ENCODE measurements at regions not wholly inside any gene's neighbourhood (a gene's known extent, or its start where the extent isn't known, plus 50 kb on each side); places are given as distances from the start of the nearest gene placed in this dataset.

DNA sequence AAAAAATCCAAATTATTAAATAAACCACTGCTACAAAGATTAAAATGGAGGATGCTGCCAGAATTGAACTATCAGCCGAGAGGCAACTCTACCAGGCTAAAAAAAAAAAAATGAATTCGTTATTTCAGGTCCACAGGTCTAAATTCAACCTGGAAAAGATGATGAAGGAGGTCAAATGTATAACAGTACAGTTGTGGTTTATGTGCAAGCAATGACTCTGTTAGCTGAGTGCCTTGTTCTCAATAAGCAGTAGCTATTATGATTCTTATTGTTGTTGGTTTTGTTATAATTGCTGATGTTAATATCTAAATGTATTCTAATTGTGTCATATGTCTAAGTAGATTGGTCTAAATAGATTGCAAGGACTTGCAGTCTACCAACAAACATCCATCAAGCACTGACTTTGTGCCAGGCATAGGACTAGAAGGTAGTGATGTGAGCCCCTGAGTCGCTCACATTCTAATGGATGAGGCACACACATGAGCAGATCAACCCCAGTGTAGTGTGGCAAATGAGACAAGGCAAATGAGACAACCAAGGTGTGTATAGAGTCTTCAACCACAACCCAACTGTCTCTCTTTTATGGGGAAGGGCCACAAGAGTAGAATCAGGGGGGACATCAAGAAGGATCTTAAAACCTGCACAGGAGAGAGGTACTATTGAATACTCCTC lies 77.0 kb upstream of the PLEKHG7 start:
- ATAC-seq, result no peak

DNA sequence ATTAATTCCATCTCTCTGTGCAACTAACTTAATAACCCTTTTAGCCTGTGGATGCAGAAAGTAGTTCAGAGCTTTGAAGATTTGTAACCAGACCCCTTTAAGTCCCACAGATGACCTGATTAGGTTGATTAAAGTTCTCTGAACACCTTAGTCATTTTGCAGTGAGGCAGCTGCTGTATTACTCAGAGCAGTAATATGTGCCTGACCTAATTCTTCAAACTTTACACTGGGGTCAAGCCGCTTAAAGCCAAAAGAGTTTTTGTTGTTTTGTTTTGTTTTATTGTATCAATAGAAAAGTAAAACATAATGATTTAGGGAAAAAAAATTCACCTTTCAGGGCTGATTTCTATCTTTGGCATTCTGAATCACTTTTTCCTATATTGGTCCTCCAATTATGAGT lies 78.6 kb upstream of the PLEKHG7 start:
- ATAC-seq, result peak; percentile 45; the same call in 2 of the 3 replicates
- TF ChIP-seq PPARA (CRISPR knock-in tag; IDR thresholded peaks at IDR 0.05; ENCODE audit: borderline replicate concordance) (no peak), SNAI2 (CRISPR knock-in tag; IDR thresholded peaks at IDR 0.05) (no peak), ISL1 (CRISPR knock-in tag; IDR thresholded peaks at IDR 0.05) (peak; percentile 59; the same call in 1 of the 2 replicates)
- TF ChIP-seq, protein P1, sequence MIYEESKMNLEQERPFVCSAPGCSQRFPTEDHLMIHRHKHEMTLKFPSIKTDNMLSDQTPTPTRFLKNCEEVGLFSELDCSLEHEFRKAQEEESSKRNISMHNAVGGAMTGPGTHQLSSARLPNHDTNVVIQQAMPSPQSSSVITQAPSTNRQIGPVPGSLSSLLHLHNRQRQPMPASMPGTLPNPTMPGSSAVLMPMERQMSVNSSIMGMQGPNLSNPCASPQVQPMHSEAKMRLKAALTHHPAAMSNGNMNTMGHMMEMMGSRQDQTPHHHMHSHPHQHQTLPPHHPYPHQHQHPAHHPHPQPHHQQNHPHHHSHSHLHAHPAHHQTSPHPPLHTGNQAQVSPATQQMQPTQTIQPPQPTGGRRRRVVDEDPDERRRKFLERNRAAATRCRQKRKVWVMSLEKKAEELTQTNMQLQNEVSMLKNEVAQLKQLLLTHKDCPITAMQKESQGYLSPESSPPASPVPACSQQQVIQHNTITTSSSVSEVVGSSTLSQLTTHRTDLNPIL (CRISPR knock-in tag; IDR thresholded peaks at IDR 0.05; ENCODE audit: low read depth), result peak; percentile 16; the same call in 1 of the 2 replicates
- TF ChIP-seq, protein P2, sequence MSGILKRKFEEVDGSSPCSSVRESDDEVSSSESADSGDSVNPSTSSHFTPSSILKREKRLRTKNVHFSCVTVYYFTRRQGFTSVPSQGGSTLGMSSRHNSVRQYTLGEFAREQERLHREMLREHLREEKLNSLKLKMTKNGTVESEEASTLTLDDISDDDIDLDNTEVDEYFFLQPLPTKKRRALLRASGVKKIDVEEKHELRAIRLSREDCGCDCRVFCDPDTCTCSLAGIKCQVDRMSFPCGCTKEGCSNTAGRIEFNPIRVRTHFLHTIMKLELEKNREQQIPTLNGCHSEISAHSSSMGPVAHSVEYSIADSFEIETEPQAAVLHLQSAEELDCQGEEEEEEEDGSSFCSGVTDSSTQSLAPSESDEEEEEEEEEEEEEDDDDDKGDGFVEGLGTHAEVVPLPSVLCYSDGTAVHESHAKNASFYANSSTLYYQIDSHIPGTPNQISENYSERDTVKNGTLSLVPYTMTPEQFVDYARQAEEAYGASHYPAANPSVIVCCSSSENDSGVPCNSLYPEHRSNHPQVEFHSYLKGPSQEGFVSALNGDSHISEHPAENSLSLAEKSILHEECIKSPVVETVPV (CRISPR knock-in tag; IDR thresholded peaks at IDR 0.05), result peak; percentile 40; the same call in 1 of the 2 replicates

More for the DNA sequence above, 77.0 kb upstream of the PLEKHG7 start:
- TF ChIP-seq CSDC2 (CRISPR knock-in tag; IDR thresholded peaks at IDR 0.05) (no peak), TCF4 (CRISPR knock-in tag; IDR thresholded peaks at IDR 0.05; ENCODE audit: borderline replicate concordance) (no peak), ISL1 (CRISPR knock-in tag; IDR thresholded peaks at IDR 0.05) (no peak), ZNF70 (CRISPR knock-in tag; IDR thresholded peaks at IDR 0.05) (no peak), ZFP30 (CRISPR knock-in tag; IDR thresholded peaks at IDR 0.05) (no peak), SNAI2 (CRISPR knock-in tag; IDR thresholded peaks at IDR 0.05) (no peak), RARB (CRISPR knock-in tag; IDR thresholded peaks at IDR 0.05) (no peak), ZNF8 (CRISPR knock-in tag; IDR thresholded peaks at IDR 0.05) (no peak), TOX (CRISPR knock-in tag; IDR thresholded peaks at IDR 0.05; ENCODE audit: borderline replicate concordance) (no peak), GLIS3 (CRISPR knock-in tag; IDR thresholded peaks at IDR 0.05) (no peak), ARNTL (CRISPR knock-in tag; IDR thresholded peaks at IDR 0.05; ENCODE audit: borderline replicate concordance, low read depth) (no peak), ZC3H10 (CRISPR knock-in tag; IDR thresholded peaks at IDR 0.05) (no peak)
- TF ChIP-seq, protein P3, sequence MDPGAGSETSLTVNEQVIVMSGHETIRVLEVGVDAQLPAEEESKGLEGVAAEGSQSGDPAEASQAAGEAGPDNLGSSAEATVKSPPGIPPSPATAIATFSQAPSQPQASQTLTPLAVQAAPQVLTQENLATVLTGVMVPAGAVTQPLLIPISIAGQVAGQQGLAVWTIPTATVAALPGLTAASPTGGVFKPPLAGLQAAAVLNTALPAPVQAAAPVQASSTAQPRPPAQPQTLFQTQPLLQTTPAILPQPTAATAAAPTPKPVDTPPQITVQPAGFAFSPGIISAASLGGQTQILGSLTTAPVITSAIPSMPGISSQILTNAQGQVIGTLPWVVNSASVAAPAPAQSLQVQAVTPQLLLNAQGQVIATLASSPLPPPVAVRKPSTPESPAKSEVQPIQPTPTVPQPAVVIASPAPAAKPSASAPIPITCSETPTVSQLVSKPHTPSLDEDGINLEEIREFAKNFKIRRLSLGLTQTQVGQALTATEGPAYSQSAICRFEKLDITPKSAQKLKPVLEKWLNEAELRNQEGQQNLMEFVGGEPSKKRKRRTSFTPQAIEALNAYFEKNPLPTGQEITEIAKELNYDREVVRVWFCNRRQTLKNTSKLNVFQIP (CRISPR knock-in tag; IDR thresholded peaks at IDR 0.05; ENCODE audit: borderline replicate concordance, low read depth), result no peak
- TF ChIP-seq, protein P1 (CRISPR knock-in tag; IDR thresholded peaks at IDR 0.05; ENCODE audit: low read depth), result no peak
- TF ChIP-seq, protein P4, sequence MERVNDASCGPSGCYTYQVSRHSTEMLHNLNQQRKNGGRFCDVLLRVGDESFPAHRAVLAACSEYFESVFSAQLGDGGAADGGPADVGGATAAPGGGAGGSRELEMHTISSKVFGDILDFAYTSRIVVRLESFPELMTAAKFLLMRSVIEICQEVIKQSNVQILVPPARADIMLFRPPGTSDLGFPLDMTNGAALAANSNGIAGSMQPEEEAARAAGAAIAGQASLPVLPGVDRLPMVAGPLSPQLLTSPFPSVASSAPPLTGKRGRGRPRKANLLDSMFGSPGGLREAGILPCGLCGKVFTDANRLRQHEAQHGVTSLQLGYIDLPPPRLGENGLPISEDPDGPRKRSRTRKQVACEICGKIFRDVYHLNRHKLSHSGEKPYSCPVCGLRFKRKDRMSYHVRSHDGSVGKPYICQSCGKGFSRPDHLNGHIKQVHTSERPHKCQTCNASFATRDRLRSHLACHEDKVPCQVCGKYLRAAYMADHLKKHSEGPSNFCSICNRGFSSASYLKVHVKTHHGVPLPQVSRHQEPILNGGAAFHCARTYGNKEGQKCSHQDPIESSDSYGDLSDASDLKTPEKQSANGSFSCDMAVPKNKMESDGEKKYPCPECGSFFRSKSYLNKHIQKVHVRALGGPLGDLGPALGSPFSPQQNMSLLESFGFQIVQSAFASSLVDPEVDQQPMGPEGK (CRISPR knock-in tag; IDR thresholded peaks at IDR 0.05; ENCODE audit: borderline replicate concordance), result no peak
- TF ChIP-seq, protein P2 (CRISPR knock-in tag; IDR thresholded peaks at IDR 0.05), result no peak

DNA sequence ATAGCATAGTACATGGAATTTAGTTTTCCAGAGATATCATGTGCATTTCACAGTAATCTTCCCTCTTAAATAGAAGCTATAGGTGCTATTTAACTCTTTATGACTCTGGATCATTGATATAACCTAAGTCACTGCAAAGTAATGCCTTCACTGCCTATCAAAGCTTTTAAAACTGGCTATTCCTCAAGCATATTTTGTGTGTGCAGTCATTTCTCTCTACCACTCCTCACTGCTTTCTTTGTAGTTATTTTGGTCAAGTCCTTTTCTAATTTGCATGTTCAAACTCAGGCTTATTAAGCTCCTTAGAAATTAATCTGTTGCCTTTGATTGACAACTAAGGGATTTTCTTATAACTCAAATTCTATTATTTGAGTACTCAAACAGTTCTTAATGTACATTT lies 79.4 kb upstream of the PLEKHG7 start:
- ATAC-seq, result no peak
- TF ChIP-seq SNAI2 (CRISPR knock-in tag; IDR thresholded peaks at IDR 0.05) (no peak), ARNTL (CRISPR knock-in tag; IDR thresholded peaks at IDR 0.05; ENCODE audit: borderline replicate concordance, low read depth) (no peak), ZNF70 (CRISPR knock-in tag; IDR thresholded peaks at IDR 0.05) (no peak)
- TF ChIP-seq, protein P1 (CRISPR knock-in tag; IDR thresholded peaks at IDR 0.05; ENCODE audit: low read depth), result no peak

All from SK-N-SH treated with all-trans-retinoic acid at 6 μM for 48 hours (cell line).